ENCODE measurements at regions not wholly inside any gene's neighbourhood (a gene's known extent, or its start where the extent isn't known, plus 50 kb on each side); places are given as distances from the start of the nearest gene placed in this dataset.

DNA sequence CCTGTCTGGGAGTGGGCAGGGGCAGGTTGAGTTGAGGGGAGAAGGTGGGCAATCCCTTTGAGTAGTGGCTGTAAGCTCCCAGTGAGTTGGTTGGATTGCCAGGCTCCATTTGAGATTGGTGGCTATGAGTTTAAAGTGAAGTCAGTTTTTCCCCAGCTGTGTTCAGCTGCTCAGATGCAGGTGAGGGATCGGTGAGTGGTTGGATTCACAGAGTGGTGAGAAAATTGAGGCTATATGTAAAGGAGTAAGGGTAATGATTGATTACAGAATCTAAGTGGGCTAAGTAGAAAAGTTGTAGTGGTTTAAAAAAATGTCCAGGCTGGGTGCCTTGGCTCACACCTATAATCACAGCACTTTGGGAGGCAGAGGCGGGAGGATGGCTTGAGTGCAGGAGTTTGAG, 68.6 kb downstream of the GLRX5 start:
- TF ChIP-seq JUND (IDR thresholded peaks at IDR 0.05) (no peak), YY1 (IDR thresholded peaks at IDR 0.05) (no peak), TAF1 (conservative IDR thresholded peaks at IDR 0.05) (no peak), EGR1 (IDR thresholded peaks at IDR 0.05; ENCODE audit: low read depth in 2 of 2) (no peak), SP1 (IDR thresholded peaks at IDR 0.05) (no peak), GABPA (IDR thresholded peaks at IDR 0.05 in 1 of 2, conservative IDR thresholded peaks at IDR 0.05 in 1 of 2) (no peak)
- TF ChIP-seq, protein P1, sequence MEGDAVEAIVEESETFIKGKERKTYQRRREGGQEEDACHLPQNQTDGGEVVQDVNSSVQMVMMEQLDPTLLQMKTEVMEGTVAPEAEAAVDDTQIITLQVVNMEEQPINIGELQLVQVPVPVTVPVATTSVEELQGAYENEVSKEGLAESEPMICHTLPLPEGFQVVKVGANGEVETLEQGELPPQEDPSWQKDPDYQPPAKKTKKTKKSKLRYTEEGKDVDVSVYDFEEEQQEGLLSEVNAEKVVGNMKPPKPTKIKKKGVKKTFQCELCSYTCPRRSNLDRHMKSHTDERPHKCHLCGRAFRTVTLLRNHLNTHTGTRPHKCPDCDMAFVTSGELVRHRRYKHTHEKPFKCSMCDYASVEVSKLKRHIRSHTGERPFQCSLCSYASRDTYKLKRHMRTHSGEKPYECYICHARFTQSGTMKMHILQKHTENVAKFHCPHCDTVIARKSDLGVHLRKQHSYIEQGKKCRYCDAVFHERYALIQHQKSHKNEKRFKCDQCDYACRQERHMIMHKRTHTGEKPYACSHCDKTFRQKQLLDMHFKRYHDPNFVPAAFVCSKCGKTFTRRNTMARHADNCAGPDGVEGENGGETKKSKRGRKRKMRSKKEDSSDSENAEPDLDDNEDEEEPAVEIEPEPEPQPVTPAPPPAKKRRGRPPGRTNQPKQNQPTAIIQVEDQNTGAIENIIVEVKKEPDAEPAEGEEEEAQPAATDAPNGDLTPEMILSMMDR (IDR thresholded peaks at IDR 0.05; ENCODE audit: low read depth, low read length, missing input control): no peak
- TF ChIP-seq, protein P2, sequence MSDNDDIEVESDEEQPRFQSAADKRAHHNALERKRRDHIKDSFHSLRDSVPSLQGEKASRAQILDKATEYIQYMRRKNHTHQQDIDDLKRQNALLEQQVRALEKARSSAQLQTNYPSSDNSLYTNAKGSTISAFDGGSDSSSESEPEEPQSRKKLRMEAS (IDR thresholded peaks at IDR 0.05): no peak
- TF ChIP-seq, protein P3, sequence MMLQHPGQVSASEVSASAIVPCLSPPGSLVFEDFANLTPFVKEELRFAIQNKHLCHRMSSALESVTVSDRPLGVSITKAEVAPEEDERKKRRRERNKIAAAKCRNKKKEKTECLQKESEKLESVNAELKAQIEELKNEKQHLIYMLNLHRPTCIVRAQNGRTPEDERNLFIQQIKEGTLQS (IDR thresholded peaks at IDR 0.05): no peak
- TF ChIP-seq, protein P4, sequence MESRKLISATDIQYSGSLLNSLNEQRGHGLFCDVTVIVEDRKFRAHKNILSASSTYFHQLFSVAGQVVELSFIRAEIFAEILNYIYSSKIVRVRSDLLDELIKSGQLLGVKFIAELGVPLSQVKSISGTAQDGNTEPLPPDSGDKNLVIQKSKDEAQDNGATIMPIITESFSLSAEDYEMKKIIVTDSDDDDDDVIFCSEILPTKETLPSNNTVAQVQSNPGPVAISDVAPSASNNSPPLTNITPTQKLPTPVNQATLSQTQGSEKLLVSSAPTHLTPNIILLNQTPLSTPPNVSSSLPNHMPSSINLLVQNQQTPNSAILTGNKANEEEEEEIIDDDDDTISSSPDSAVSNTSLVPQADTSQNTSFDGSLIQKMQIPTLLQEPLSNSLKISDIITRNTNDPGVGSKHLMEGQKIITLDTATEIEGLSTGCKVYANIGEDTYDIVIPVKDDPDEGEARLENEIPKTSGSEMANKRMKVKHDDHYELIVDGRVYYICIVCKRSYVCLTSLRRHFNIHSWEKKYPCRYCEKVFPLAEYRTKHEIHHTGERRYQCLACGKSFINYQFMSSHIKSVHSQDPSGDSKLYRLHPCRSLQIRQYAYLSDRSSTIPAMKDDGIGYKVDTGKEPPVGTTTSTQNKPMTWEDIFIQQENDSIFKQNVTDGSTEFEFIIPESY (IDR thresholded peaks at IDR 0.05): no peak

Measured in liver (tissue), 3 donors.